Epithelial cell of proximal tubule (primary cell): ENCODE measurements at regions not wholly inside any gene's neighbourhood (a gene's known extent, or its start where the extent isn't known, plus 50 kb on each side); places are given as distances from the start of the nearest gene placed in this dataset.
A peak's percentile ranks its signal among the peaks of the same experiment; 100 is the strongest.
"Not testable (repeated sequence)": the region's sequence is repeated elsewhere in the genome, so short reads cannot be mapped to it uniquely, and the experiment has no call there.

Source experiments
- DNase-seq: peaks from one replicate; pipeline ENCODE4 v3.0.0-alpha.2; 2011; ENCODE audit warnings: low read depth
- H3K4me3 ChIP-seq: 2 replicates; pipeline ENCODE4 v1.5.1; 2011; ENCODE audit warnings: low read depth, mild to moderate bottlenecking, low read length
- CTCF ChIP-seq: conservative IDR thresholded peaks from 2 replicates; pipeline ENCODE4 v1.5.1; 2012; ENCODE audit warnings: low read depth, mild to moderate bottlenecking, low read length

GRCh38 chr2:54054774-54055173 is 60.6 kb upstream of the ACYP2 start:
- H3K4me3 ChIP-seq = no peak overlapping the region
- no peak for TF ChIP-seq CTCF
- DNase-seq = no peak

GRCh38 chr2:54054271-54054670 is 61.1 kb upstream of the ACYP2 start:
- H3K4me3 ChIP-seq = no peak overlapping the region
- TF ChIP-seq CTCF = no peak
- no peak for DNase-seq

- no peak overlapping the region for H3K4me3 ChIP-seq
- TF ChIP-seq CTCF = no peak
These were observed 61.6 kb upstream of the ACYP2 start for GRCh38 chr2:54053830-54054229.

GRCh38 chr2:54052825-54053718 is 62.3 kb upstream of the ACYP2 start:
- DNase-seq = no peak
- TF ChIP-seq CTCF = peak; percentile 46
- H3K4me3 ChIP-seq = no peak overlapping the region

More at GRCh38 chr2:54053830-54054229, 61.6 kb upstream of the ACYP2 start:
- DNase-seq = no peak

GRCh38 chr2:54050445-54050844 is 65.0 kb upstream of the ACYP2 start:
- no peak overlapping the region for H3K4me3 ChIP-seq
- DNase-seq = no peak
- no peak for TF ChIP-seq CTCF

- H3K4me3 ChIP-seq = no peak overlapping the region
- DNase-seq = no peak
- TF ChIP-seq CTCF = no peak
These were observed 66.0 kb upstream of the ACYP2 start for GRCh38 chr2:54049365-54049764.

GRCh38 chr2:54048896-54049295 is 66.5 kb upstream of the ACYP2 start:
- DNase-seq, H3K4me3 ChIP-seq: not testable (repeated sequence)
